OCI-LY3 (cell line): ENCODE measurements at regions not wholly inside any gene's neighbourhood (a gene's known extent, or its start where the extent isn't known, plus 50 kb on each side); places are given as distances from the start of the nearest gene placed in this dataset.
"Not testable (repeated sequence)": the region's sequence is repeated elsewhere in the genome, so short reads cannot be mapped to it uniquely, and the experiment has no call there.

Source experiments
- H2AFZ ChIP-seq: fragments of 200-600, 300-600 bp; shearing (Covaris generic); 2 replicates; pipeline ENCODE4 v1.6.0; 2014; ENCODE audit warnings: antibody characterized with exemption, low read depth, low read length
- H3K27ac ChIP-seq: fragments of 200-600, 300-600 bp; sonication (generic); 2 replicates; pipeline ENCODE4 v1.5.1; 2014; ENCODE audit warnings: mild to moderate bottlenecking, low read length, moderate library complexity, mixed read lengths
- H3K27me3 ChIP-seq: fragments of 200-600, 300-600 bp; sonication (generic); 2 replicates; pipeline ENCODE4 v1.6.1; 2014; ENCODE audit warnings: low read depth, low read length, mixed read lengths
- H3K36me3 ChIP-seq: fragments of 200-600, 300-600 bp; sonication (generic); replicated peaks from 2 replicates; pipeline ENCODE3; 2014; ENCODE audit warnings: low read depth, low read length, mixed read lengths
- H3K4me1 ChIP-seq: fragments of 300-600, 200-600 bp; sonication (generic); 2 replicates; pipeline ENCODE4 v1.6.1; 2014; ENCODE audit warnings: low read length, mixed read lengths
- H3K4me2 ChIP-seq: fragments of 200-600, 300-600 bp; sonication (generic); 2 replicates; pipeline ENCODE4 v1.6.1; 2014; ENCODE audit warnings: low read length, mixed read lengths
- H3K4me3 ChIP-seq: fragments of 300-600, 200-600 bp; sonication (generic); 2 replicates; pipeline ENCODE4 v1.5.1; 2014; ENCODE audit warnings: antibody characterized with exemption, mild to moderate bottlenecking, low read length, moderate library complexity
- H3K79me2 ChIP-seq: fragments of 300-600, 200-600 bp; shearing (Covaris generic); 2 replicates; pipeline ENCODE4 v1.6.1; 2014; ENCODE audit warnings: mild to moderate bottlenecking, low read length, mixed read lengths
- H3K9ac ChIP-seq: fragments of 300-600, 200-600 bp; shearing (Covaris generic); 2 replicates; pipeline ENCODE4 v1.6.0; 2014; ENCODE audit warnings: mild to moderate bottlenecking, low read length, moderate library complexity
- H3K9me3 ChIP-seq: fragments of 200-600, 300-600 bp; shearing (Covaris generic); 2 replicates; pipeline ENCODE4 v1.6.1; 2014; ENCODE audit warnings: low read length, mixed read lengths; ENCODE audit not compliant: insufficient read depth
- H4K20me1 ChIP-seq: fragments of 200-600, 300-600 bp; sonication (generic); 2 replicates; pipeline ENCODE4 v1.6.1; 2016; ENCODE audit warnings: low read length, mixed read lengths; ENCODE audit not compliant: insufficient read depth
- CTCF ChIP-seq: fragments of 200-600, 300-600 bp; sonication (generic); IDR thresholded peaks from 2 replicates; pipeline ENCODE4 v1.5.1; 2014; ENCODE audit warnings: antibody characterized with exemption, low read length, low read depth
- EZH2phosphoT487 ChIP-seq: fragments of 200-600 bp; shearing (Covaris generic); IDR thresholded peaks from 2 replicates; pipeline ENCODE4 v1.6.1; 2018; ENCODE audit warnings: antibody characterized with exemption, mixed run types, low read depth

- Histone ChIP-seq H3K9me3 (no peaks in the 10 kb centered on the region), H3K9ac (no peak overlapping the region), H3K4me3 (no peak overlapping the region), H3K36me3 (no peaks in the 10 kb centered on the region), H3K79me2 (no peaks in the 10 kb centered on the region), H4K20me1 (no peaks in the 10 kb centered on the region), H2AFZ (no peak overlapping the region), H3K4me1 (no peaks in the 10 kb centered on the region), H3K4me2 (no peak overlapping the region), H3K27me3 (peaks cover 48% of the 10 kb centered on the region), H3K27ac (no peak overlapping the region)
- no peak for TF ChIP-seq EZH2phosphoT487
- 0 out of 2 replicates have a peak, but pooled peaks have one; percentile 8 for TF ChIP-seq CTCF
These were observed 225.3 kb upstream of the PRSS1 start for GRCh38 chr7:142523821-142524460.

DNA sequence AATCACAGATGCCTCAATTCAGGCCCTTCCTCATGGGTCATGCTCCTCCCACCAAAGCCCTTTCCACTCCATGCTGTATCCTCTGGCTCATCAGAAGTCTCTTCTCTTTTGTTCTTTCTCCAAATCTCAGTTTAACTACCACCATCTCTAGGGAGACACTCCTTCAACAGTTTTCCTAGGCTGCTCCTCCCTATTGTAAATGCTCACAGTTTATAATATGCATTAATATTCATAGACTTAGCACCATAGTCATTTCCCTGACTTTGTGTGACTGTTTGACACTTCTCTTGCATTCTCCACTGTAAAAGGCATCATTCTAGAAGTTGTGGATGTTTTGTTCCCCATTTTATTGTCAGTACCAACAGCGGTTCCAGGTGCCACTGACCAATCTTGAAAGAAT, 226.5 kb upstream of the PRSS1 start:
- no peak overlapping the region for H3K9ac ChIP-seq
- no peaks in the 10 kb centered on the region for H3K4me1 ChIP-seq

DNA sequence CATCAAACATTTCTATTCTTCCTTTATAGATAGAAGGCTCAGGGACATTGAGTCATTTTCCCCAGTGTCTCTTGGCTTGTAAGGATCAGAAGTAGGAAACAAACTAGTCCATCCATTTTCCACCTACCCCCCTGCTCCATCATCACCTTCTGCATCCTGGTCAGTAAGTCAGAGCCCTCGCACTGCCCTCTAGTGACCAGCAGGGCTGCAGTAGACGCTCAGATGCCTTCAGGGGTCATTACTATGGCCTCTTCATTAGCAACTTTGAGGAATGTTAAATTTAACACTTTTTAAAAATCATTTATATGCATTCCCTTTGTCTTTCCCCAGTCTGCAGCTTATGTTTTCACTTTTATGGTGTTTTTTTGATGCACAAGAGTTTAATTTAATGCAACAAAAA, 228.4 kb upstream of the PRSS1 start:
- TF ChIP-seq CTCF = peak; percentile 38
- H3K4me1 ChIP-seq, H3K9ac ChIP-seq, H4K20me1 ChIP-seq, H3K27ac ChIP-seq, H3K4me3 ChIP-seq, H3K36me3 ChIP-seq, H3K4me2 ChIP-seq, H3K79me2 ChIP-seq, H3K9me3 ChIP-seq: not testable (repeated sequence)
- Histone ChIP-seq H3K27me3 (peaks cover 22% of the 10 kb centered on the region), H2AFZ (0 out of 2 replicates have a peak overlapping the region, but pooled peaks have one; percentile 3)

More for the DNA sequence above, 226.5 kb upstream of the PRSS1 start:
- Histone ChIP-seq H3K36me3 (no peaks in the 10 kb centered on the region), H3K27me3 (peaks cover 40% of the 10 kb centered on the region), H3K27ac (no peak overlapping the region), H4K20me1 (no peaks in the 10 kb centered on the region), H3K9me3 (no peaks in the 10 kb centered on the region), H3K79me2 (no peaks in the 10 kb centered on the region), H3K4me2 (no peak overlapping the region), H2AFZ (no peak overlapping the region), H3K4me3 (no peak overlapping the region)
- no peak for TF ChIP-seq EZH2phosphoT487
- TF ChIP-seq CTCF = no peak

DNA sequence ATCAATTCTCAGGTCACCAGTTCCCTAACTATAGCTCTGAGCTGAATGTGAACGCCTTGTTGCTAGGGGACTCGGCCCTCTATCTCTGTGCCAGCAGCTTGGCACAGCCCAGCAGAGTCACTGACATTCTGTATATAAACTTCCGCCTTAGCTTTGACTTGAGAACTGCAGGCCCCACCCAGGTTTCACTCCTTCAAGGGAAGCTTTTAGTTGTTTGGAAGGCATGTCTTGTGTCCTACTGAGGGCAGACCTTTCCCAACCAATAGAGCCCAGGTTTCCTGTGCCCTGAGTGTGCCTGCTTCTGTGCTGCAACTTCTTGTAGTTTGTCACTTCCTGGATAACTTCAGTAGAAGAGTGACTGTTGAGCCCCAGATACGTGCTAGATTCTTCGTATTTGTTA, 228.8 kb upstream of the PRSS1 start:
- not testable (repeated sequence) for H3K4me3 ChIP-seq, H3K4me1 ChIP-seq, H3K9me3 ChIP-seq, H3K27ac ChIP-seq, H3K9ac ChIP-seq, H3K36me3 ChIP-seq, H4K20me1 ChIP-seq, H3K4me2 ChIP-seq, H3K79me2 ChIP-seq
- Histone ChIP-seq H3K27me3 (peaks cover 22% of the 10 kb centered on the region), H2AFZ (0 out of 2 replicates have a peak overlapping the region, but pooled peaks have one; percentile 3)
